ENCODE measurements at regions not wholly inside any gene's neighbourhood (a gene's known extent, or its start where the extent isn't known, plus 50 kb on each side); places are given as distances from the start of the nearest gene placed in this dataset.
A peak's percentile ranks its signal among the peaks of the same experiment; 100 is the strongest.

DNA sequence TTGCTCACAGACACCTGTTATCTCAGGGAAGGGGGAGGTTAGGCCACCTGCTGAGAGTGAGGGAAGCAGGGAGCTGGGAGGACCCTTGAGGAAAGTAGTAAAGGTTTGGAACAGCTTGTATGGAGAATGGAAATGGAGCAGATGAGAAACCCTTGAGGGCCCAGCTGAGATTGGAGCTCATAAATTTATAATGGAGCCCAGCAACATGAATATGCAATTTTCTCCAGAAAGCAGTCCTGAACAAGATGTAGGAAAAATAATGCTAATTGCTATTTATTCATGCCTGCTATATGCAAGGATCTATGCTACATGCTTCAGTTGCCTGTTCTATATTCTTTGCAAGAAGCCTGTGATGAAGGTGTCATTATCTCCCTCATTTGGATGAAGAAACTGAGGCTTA lies 67.5 kb upstream of the LEF1 start:
- DNase-seq (ENCODE audit: low read depth, low spot score) = no peak
- in situ Hi-C loops (cut with HindIII; ENCODE audit: low pct_unique_long_range_greater_than_20kb, low sequenced_read_pairs) = no loop called here

DNA sequence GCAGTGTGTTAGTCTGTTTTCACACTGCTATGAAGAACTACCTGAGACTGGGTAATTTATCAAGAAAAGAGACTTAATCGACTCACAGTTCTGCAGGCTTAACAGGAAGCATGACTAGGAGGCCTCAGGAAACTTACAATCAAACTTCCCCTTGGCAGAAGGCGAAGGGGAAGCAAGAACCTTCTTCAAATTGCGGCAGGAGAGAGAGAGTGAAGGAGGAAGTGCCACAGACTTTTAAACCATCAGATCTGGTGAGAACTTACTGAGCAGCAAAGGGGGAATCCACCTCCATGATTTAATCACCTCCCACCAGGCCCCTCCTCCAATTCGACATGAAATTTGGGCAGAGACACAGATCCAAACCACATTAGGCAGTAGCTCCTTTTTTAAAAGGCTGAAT lies 59.2 kb upstream of the LEF1 start:
- in situ Hi-C loops (cut with HindIII; ENCODE audit: low pct_unique_long_range_greater_than_20kb, low sequenced_read_pairs) = no loop called here
- no peak for DNase-seq (ENCODE audit: low read depth, low spot score)

DNA sequence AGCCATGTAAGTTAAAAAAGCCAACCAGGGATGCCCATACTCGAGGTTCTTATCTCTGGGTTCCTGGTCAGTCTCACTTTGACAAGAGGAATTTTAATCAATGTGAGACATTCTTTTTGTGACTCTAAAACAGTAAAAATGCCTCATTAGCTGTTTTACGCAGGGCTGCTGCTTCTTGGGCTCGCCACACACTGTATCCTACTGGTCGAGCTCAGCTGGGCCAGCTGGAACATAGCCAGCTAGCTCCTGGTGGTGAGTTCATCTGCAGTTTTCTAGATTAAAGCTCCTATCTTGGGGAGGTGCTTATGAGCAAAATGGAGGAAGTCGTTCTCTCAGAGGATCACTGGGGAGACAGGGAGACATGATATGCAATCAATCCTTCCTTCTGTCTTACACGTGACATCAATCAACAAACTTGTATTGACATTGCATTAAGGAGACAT lies 55.9 kb upstream of the LEF1 start:
- DNase-seq (ENCODE audit: low read depth, low spot score) = peak; percentile 22
- in situ Hi-C loops (cut with HindIII; ENCODE audit: low pct_unique_long_range_greater_than_20kb, low sequenced_read_pairs) = no loop called here

DNA sequence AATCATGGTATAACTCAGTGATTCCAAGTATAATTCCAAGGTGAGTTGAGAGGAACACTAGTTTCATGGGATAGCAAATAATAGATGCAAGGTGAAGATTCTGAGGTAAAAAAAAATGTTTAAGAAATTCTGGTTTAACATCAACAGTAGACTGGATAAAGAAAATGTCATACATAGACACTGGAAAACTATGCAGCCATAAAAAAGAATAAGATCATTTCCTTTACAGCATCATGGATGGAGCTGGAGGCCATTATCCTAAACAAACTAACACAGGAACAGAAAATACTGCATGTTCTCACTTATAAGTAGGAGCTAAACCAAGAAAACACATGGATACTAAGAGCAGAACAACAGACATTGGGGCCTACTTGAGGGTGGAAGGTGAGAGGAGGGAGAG lies 54.6 kb upstream of the LEF1 start:
- in situ Hi-C loops (cut with HindIII; ENCODE audit: low pct_unique_long_range_greater_than_20kb, low sequenced_read_pairs) = no loop called here
- no peak for DNase-seq (ENCODE audit: low read depth, low spot score)

DNA sequence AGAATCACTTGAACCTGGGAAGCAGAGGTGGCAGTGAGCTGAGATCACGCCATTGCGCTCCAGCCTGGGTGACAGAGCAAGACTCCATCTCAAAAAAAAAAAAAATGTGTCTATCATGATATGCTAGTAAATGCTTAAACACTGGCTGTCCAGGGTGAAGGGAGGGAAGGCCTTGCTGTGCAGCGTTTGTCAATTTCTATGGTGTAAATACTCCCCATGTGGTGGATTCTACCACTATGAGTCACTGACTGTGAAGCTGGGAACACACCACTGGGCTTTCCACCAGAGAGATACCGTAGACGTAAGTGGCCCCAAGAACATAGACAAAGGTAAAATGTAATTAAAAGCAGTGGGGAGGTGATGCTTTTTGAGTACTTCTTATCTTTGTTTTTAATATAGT lies 51.3 kb upstream of the LEF1 start:
- no peak for DNase-seq (ENCODE audit: low read depth, low spot score)
- in situ Hi-C loops (cut with HindIII; ENCODE audit: low pct_unique_long_range_greater_than_20kb, low sequenced_read_pairs) = no loop called here
